ENCODE measurements at regions not wholly inside any gene's neighbourhood (a gene's known extent, or its start where the extent isn't known, plus 50 kb on each side); places are given as distances from the start of the nearest gene placed in this dataset.
"Not testable (repeated sequence)": the region's sequence is repeated elsewhere in the genome, so short reads cannot be mapped to it uniquely, and the experiment has no call there.

- DNase-seq, result no peak
Observed at GRCh38 chr5:51559921-51560658, 176.8 kb downstream of the ISL1 start.

GRCh38 chr5:51566953-51567352 is 183.7 kb downstream of the ISL1 start:
- no peak for DNase-seq

GRCh38 chr5:51567636-51568035 is 184.4 kb downstream of the ISL1 start:
- no peak for DNase-seq

GRCh38 chr5:51573835-51574234 is 190.6 kb downstream of the ISL1 start:
- DNase-seq, result no peak

GRCh38 chr5:51582871-51583394 is 199.7 kb downstream of the ISL1 start:
- no peak for DNase-seq

GRCh38 chr5:51598026-51598425 is 214.8 kb downstream of the ISL1 start:
- no peak for DNase-seq

- DNase-seq, result no peak
Observed at GRCh38 chr5:51599587-51599986, 216.3 kb downstream of the ISL1 start.

GRCh38 chr5:51604324-51604723 is 221.1 kb downstream of the ISL1 start:
- no peak for DNase-seq

- no peak for DNase-seq
Observed at GRCh38 chr5:51606921-51607320, 223.7 kb downstream of the ISL1 start.

GRCh38 chr5:51618234-51618633 is 235.0 kb downstream of the ISL1 start:
- no peak for DNase-seq

- DNase-seq, result no peak
Observed at GRCh38 chr5:51621156-51621555, 237.9 kb downstream of the ISL1 start.

- no peak for DNase-seq
Observed at GRCh38 chr5:51622161-51622790, 239.0 kb downstream of the ISL1 start.

- no peak for DNase-seq
Observed at GRCh38 chr5:51625224-51625968, 242.1 kb downstream of the ISL1 start.

GRCh38 chr5:51632027-51632426 is 248.8 kb downstream of the ISL1 start:
- no peak for DNase-seq

- DNase-seq, result peak; percentile 26
Observed at GRCh38 chr5:51632793-51633192, 249.5 kb downstream of the ISL1 start.

- not testable (repeated sequence) for DNase-seq
Observed at GRCh38 chr5:51636973-51637372, 253.7 kb downstream of the ISL1 start.

GRCh38 chr5:51644976-51645375 is 261.7 kb downstream of the ISL1 start:
- no peak for DNase-seq

GRCh38 chr5:51646482-51646881 is 263.2 kb downstream of the ISL1 start:
- DNase-seq, result no peak

- DNase-seq, result no peak
Observed at GRCh38 chr5:51650824-51651223, 267.6 kb downstream of the ISL1 start.

GRCh38 chr5:51651476-51651875 is 268.2 kb downstream of the ISL1 start:
- no peak for DNase-seq

GRCh38 chr5:51651889-51652288 is 268.6 kb downstream of the ISL1 start:
- DNase-seq, result no peak

GRCh38 chr5:51652980-51653379 is 269.7 kb downstream of the ISL1 start:
- no peak for DNase-seq

GRCh38 chr5:51657340-51658240 is 274.3 kb downstream of the ISL1 start:
- DNase-seq, result no peak

Measured in DMS79 (cell line).